Neural cell (in vitro differentiated cells): ENCODE measurements at regions not wholly inside any gene's neighbourhood (a gene's known extent, or its start where the extent isn't known, plus 50 kb on each side); places are given as distances from the start of the nearest gene placed in this dataset.

Experiments
- H2AFZ ChIP-seq: fragments of 200-600, 300-800 bp; sonication (generic), shearing (Covaris generic); 2 replicates; pipeline ENCODE4 v1.6.0; 2014; ENCODE audit warnings: low read depth, mild to moderate bottlenecking, antibody characterized with exemption, low read length, moderate library complexity
- H3F3A ChIP-seq: fragments of 200-600 bp; shearing (Covaris generic); 2 replicates; pipeline ENCODE4 v1.6.1; 2016; ENCODE audit warnings: mild to moderate bottlenecking, moderate library complexity, mixed read lengths, antibody characterized with exemption, low read length; ENCODE audit not compliant: insufficient read depth, poor library complexity, severe bottlenecking
- H3K27ac ChIP-seq: fragments of 200-600, 300-800 bp; sonication (generic), shearing (Covaris generic); 2 replicates; pipeline ENCODE4 v1.5.1; 2014; ENCODE audit warnings: mild to moderate bottlenecking, low read length, moderate library complexity
- H3K27me3 ChIP-seq: fragments of 300-800, 200-600 bp; sonication (generic), shearing (Covaris generic); 2 replicates; pipeline ENCODE4 v1.6.0; 2014; ENCODE audit warnings: mild to moderate bottlenecking, low read depth, low read length, moderate library complexity; ENCODE audit not compliant: insufficient read depth
- H3K36me3 ChIP-seq: fragments of 300-800, 200-600 bp; sonication (generic), shearing (Covaris generic); 2 replicates; pipeline ENCODE4 v1.5.1; 2014; ENCODE audit warnings: mild to moderate bottlenecking, antibody characterized with exemption, low read length, moderate library complexity; ENCODE audit not compliant: insufficient read depth
- H3K4me2 ChIP-seq: fragments of 300-800, 200-600 bp; sonication (generic), shearing (Covaris generic); 2 replicates; pipeline ENCODE4 v1.6.0; 2014; ENCODE audit warnings: mild to moderate bottlenecking, low read length
- H3K4me3 ChIP-seq: fragments of 300-800, 200-600 bp; sonication (generic), shearing (Covaris generic); 2 replicates; pipeline ENCODE4 v1.5.1; 2014; ENCODE audit warnings: mild to moderate bottlenecking, low read length, moderate library complexity
- H3K79me2 ChIP-seq: fragments of 200-600 bp; shearing (Covaris generic); replicated peaks from 2 replicates; pipeline ENCODE4 v1.6.0; 2014; ENCODE audit warnings: mild to moderate bottlenecking, low read length, moderate library complexity; ENCODE audit not compliant: insufficient read depth
- H3K9ac ChIP-seq: fragments of 300-800, 200-600 bp; sonication (generic), shearing (Covaris generic); 2 replicates; pipeline ENCODE4 v1.6.1; 2016; ENCODE audit warnings: mild to moderate bottlenecking, low read length, mixed read lengths
- H3K9me2 ChIP-seq: fragments of 200-600 bp; shearing (Covaris generic); 2 replicates; pipeline ENCODE4 v1.6.1; 2016; ENCODE audit warnings: mild to moderate bottlenecking, low read length, mixed read lengths; ENCODE audit not compliant: insufficient read depth
- H3K9me3 ChIP-seq: fragments of 200-600, 300-800 bp; sonication (generic), shearing (Covaris generic); 2 replicates; pipeline ENCODE4 v1.6.1; 2016; ENCODE audit warnings: mild to moderate bottlenecking, mixed run types, low read length, moderate library complexity, mixed read lengths
- H4K20me1 ChIP-seq: fragments of 200-600 bp; shearing (Covaris generic); 2 replicates; pipeline ENCODE4 v1.6.1; 2016; ENCODE audit warnings: mild to moderate bottlenecking, mixed run types; ENCODE audit not compliant: insufficient read depth
- EP300 ChIP-seq: fragments of 450-650 bp; conservative IDR thresholded peaks from 2 replicates; pipeline ENCODE4 v1.6.1; 2014; ENCODE audit warnings: antibody characterized with exemption, mild to moderate bottlenecking, moderate library complexity; ENCODE audit not compliant: poor library complexity, severe bottlenecking
- EZH2 ChIP-seq: fragments of 200-600, 300-800 bp; shearing (Covaris generic), sonication (generic); IDR thresholded peaks from 2 replicates; pipeline ENCODE4 v1.6.1; 2014; ENCODE audit warnings: antibody characterized with exemption, low read length, borderline replicate concordance, mild to moderate bottlenecking; ENCODE audit not compliant: insufficient read depth, poor library complexity, severe bottlenecking
- MXI1 ChIP-seq: fragments of 450-650 bp; conservative IDR thresholded peaks from 2 replicates; pipeline ENCODE4 v1.6.1; 2014; ENCODE audit warnings: antibody characterized with exemption, mild to moderate bottlenecking; ENCODE audit not compliant: poor library complexity, severe bottlenecking
- POLR2AphosphoS5 ChIP-seq: IDR thresholded peaks from 2 replicates; pipeline ENCODE4 v1.6.1; 2012
- RAD21 ChIP-seq: fragments of 450-650 bp; conservative IDR thresholded peaks from 2 replicates; pipeline ENCODE4 v1.6.1; 2014; ENCODE audit warnings: antibody characterized with exemption, mild to moderate bottlenecking, moderate library complexity
- SMC3 ChIP-seq: fragments of 450-650 bp; conservative IDR thresholded peaks from 2 replicates; pipeline ENCODE4 v1.6.1; 2014; ENCODE audit warnings: antibody characterized with exemption, mild to moderate bottlenecking, moderate library complexity; ENCODE audit not compliant: poor library complexity
- TAF1 ChIP-seq: IDR thresholded peaks from 2 replicates; pipeline ENCODE4 v1.6.1; 2012; ENCODE audit warnings: low read depth
- TF ChIP-seq, protein P1 (sequence below): fragments of 450-650 bp; IDR thresholded peaks from 2 replicates; pipeline ENCODE4 v1.5.1; 2014; ENCODE audit warnings: antibody characterized with exemption, mild to moderate bottlenecking, moderate library complexity; ENCODE audit not compliant: poor library complexity, severe bottlenecking
- TF ChIP-seq, protein P2 (sequence below): IDR thresholded peaks from 2 replicates; pipeline ENCODE4 v1.6.1; 2012; ENCODE audit warnings: borderline replicate concordance

- Histone ChIP-seq H4K20me1 (no peaks in the 10 kb centered on the region), H3F3A (no peaks in the 10 kb centered on the region), H3K27ac (no peak overlapping the region), H3K9me3 (no peaks in the 10 kb centered on the region), H3K4me3 (no peak overlapping the region), H3K4me2 (no peak overlapping the region), H3K9ac (no peak overlapping the region), H3K27me3 (no peaks in the 10 kb centered on the region), H3K79me2 (no peaks in the 10 kb centered on the region), H3K36me3 (no peaks in the 10 kb centered on the region), H2AFZ (no peak overlapping the region), H3K9me2 (no peaks in the 10 kb centered on the region)
- TF ChIP-seq SMC3 (no peak), MXI1 (no peak), EP300 (no peak), POLR2AphosphoS5 (no peak), TAF1 (no peak), EZH2 (no peak), RAD21 (no peak)
- TF ChIP-seq, protein P1, sequence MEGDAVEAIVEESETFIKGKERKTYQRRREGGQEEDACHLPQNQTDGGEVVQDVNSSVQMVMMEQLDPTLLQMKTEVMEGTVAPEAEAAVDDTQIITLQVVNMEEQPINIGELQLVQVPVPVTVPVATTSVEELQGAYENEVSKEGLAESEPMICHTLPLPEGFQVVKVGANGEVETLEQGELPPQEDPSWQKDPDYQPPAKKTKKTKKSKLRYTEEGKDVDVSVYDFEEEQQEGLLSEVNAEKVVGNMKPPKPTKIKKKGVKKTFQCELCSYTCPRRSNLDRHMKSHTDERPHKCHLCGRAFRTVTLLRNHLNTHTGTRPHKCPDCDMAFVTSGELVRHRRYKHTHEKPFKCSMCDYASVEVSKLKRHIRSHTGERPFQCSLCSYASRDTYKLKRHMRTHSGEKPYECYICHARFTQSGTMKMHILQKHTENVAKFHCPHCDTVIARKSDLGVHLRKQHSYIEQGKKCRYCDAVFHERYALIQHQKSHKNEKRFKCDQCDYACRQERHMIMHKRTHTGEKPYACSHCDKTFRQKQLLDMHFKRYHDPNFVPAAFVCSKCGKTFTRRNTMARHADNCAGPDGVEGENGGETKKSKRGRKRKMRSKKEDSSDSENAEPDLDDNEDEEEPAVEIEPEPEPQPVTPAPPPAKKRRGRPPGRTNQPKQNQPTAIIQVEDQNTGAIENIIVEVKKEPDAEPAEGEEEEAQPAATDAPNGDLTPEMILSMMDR: no peak
- TF ChIP-seq, protein P2, sequence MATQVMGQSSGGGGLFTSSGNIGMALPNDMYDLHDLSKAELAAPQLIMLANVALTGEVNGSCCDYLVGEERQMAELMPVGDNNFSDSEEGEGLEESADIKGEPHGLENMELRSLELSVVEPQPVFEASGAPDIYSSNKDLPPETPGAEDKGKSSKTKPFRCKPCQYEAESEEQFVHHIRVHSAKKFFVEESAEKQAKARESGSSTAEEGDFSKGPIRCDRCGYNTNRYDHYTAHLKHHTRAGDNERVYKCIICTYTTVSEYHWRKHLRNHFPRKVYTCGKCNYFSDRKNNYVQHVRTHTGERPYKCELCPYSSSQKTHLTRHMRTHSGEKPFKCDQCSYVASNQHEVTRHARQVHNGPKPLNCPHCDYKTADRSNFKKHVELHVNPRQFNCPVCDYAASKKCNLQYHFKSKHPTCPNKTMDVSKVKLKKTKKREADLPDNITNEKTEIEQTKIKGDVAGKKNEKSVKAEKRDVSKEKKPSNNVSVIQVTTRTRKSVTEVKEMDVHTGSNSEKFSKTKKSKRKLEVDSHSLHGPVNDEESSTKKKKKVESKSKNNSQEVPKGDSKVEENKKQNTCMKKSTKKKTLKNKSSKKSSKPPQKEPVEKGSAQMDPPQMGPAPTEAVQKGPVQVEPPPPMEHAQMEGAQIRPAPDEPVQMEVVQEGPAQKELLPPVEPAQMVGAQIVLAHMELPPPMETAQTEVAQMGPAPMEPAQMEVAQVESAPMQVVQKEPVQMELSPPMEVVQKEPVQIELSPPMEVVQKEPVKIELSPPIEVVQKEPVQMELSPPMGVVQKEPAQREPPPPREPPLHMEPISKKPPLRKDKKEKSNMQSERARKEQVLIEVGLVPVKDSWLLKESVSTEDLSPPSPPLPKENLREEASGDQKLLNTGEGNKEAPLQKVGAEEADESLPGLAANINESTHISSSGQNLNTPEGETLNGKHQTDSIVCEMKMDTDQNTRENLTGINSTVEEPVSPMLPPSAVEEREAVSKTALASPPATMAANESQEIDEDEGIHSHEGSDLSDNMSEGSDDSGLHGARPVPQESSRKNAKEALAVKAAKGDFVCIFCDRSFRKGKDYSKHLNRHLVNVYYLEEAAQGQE: no peak
Observed at GRCh38 chr4:20576861-20577260, 123.4 kb upstream of the PACRGL start.

DNA sequence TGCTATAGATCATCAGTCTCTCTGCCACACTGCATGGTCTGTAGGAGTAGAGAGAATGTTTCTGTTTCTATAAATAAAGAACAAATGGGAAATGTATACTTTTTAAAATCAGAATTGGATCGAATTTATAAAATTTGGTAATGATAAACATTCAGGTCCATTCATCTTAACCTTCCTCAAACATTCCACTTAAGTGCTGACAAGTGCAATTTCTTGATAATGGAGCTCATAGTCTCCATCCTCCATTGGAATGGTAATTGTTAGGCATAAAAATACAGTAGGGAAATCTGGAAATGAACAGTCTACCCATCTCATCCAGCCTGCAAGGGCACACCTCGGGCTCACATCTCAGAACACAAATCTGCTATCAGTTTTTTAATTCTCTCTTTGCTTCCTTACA is 122.6 kb upstream of the PACRGL start:
- Histone ChIP-seq H3K4me3 (no peak overlapping the region), H3K9me2 (no peaks in the 10 kb centered on the region), H3K9ac (no peak overlapping the region), H2AFZ (no peak overlapping the region), H3K79me2 (no peaks in the 10 kb centered on the region), H3K36me3 (no peaks in the 10 kb centered on the region), H3K27ac (no peak overlapping the region), H3K27me3 (no peaks in the 10 kb centered on the region), H3K9me3 (no peaks in the 10 kb centered on the region), H3K4me2 (no peak overlapping the region), H3F3A (no peaks in the 10 kb centered on the region), H4K20me1 (no peaks in the 10 kb centered on the region)
- TF ChIP-seq POLR2AphosphoS5: no peak
- no peak for TF ChIP-seq EZH2
- TF ChIP-seq, protein P2: no peak
- no peak for TF ChIP-seq SMC3
- no peak for TF ChIP-seq EP300
- TF ChIP-seq MXI1: no peak
- TF ChIP-seq TAF1: no peak
- TF ChIP-seq RAD21: no peak
